ENCODE measurements at regions not wholly inside any gene's neighbourhood (a gene's known extent, or its start where the extent isn't known, plus 50 kb on each side); places are given as distances from the start of the nearest gene placed in this dataset.

DNA sequence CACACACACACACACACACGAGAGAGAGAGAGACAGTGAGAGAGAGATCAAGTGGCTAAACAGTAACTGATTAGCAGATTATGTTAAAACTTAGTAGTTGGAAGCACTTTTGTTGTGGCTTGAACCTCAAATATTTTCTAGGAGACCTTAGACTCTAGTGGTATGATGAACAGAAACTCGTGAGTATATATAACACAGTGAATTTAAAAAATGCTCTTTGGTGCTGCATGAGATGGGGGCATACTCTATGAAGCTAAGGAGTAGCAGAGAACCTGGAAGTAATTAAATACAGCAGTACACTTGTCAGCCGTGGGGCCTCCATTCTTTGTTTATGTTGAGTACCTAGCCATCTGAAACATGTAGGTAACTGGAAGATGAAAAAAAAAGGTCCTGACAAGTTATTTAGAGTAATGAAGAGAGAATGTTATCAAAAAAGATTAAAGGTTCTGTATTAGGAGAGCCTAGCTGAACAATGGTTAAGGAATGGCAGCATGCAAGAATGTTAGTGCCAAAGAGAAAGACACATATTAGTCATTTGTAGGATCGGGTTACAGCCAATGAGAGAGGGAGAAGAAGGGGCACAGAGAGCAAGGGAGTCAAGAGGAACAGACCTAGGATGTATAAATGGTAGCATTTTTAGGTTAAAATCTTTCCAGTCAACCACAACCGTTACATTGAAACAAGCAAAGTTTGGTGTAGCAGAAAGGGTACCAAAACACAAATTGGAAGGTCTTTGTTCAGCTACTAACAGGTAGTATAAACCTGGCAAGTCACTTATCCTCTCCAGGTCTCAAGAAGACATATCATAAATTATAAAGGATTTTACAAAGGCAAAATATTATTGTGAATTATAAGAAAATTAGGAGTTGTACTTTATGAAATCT lies 316.7 kb upstream of the DIPK2B start:
- no peak for TF ChIP-seq CEBPB (IDR thresholded peaks at IDR 0.05; ENCODE audit: low read depth, low read length)
- TF ChIP-seq, protein P1, sequence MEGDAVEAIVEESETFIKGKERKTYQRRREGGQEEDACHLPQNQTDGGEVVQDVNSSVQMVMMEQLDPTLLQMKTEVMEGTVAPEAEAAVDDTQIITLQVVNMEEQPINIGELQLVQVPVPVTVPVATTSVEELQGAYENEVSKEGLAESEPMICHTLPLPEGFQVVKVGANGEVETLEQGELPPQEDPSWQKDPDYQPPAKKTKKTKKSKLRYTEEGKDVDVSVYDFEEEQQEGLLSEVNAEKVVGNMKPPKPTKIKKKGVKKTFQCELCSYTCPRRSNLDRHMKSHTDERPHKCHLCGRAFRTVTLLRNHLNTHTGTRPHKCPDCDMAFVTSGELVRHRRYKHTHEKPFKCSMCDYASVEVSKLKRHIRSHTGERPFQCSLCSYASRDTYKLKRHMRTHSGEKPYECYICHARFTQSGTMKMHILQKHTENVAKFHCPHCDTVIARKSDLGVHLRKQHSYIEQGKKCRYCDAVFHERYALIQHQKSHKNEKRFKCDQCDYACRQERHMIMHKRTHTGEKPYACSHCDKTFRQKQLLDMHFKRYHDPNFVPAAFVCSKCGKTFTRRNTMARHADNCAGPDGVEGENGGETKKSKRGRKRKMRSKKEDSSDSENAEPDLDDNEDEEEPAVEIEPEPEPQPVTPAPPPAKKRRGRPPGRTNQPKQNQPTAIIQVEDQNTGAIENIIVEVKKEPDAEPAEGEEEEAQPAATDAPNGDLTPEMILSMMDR (conservative IDR thresholded peaks at IDR 0.05; ENCODE audit: low read depth, low read length) = no peak
- no peak for TF ChIP-seq MAFK (IDR thresholded peaks at IDR 0.05; ENCODE audit: low read depth, low read length)
- TF ChIP-seq, protein P2, sequence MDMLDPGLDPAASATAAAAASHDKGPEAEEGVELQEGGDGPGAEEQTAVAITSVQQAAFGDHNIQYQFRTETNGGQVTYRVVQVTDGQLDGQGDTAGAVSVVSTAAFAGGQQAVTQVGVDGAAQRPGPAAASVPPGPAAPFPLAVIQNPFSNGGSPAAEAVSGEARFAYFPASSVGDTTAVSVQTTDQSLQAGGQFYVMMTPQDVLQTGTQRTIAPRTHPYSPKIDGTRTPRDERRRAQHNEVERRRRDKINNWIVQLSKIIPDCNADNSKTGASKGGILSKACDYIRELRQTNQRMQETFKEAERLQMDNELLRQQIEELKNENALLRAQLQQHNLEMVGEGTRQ (IDR thresholded peaks at IDR 0.05; ENCODE audit: low read depth, low read length) = no peak

Measured in IMR-90 (cell line).